ENCODE measurements at regions not wholly inside any gene's neighbourhood (a gene's known extent, or its start where the extent isn't known, plus 50 kb on each side); places are given as distances from the start of the nearest gene placed in this dataset.

DNA sequence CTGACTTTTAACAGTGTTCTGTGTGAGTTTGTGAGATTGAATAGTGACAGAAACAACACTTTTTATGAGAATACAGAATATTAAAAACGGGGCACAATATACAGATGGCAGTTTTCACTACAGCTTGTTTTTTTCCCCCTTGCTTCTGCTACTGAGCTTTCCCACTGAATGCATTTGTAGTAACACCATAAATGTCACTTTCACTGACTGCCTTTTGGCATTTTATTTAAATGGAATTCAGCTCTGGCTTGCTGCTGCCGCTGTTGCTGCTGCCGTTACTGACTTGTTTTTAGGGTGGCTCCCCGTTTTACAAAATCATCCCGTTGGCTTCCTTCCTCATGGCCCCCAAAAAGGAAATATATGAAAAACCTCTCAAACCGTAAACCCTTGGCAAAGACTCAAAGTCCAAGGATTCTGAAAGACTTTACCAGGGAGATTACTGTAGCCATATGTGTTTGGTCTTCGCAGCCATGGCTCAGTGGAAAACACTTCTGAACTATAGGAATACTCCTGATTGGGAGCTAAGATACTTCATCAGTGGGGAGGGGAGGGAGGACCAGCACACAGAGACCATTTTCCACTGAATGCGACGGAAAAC, 151.0 kb downstream of the NUF2 start:
- TF ChIP-seq, protein P1, sequence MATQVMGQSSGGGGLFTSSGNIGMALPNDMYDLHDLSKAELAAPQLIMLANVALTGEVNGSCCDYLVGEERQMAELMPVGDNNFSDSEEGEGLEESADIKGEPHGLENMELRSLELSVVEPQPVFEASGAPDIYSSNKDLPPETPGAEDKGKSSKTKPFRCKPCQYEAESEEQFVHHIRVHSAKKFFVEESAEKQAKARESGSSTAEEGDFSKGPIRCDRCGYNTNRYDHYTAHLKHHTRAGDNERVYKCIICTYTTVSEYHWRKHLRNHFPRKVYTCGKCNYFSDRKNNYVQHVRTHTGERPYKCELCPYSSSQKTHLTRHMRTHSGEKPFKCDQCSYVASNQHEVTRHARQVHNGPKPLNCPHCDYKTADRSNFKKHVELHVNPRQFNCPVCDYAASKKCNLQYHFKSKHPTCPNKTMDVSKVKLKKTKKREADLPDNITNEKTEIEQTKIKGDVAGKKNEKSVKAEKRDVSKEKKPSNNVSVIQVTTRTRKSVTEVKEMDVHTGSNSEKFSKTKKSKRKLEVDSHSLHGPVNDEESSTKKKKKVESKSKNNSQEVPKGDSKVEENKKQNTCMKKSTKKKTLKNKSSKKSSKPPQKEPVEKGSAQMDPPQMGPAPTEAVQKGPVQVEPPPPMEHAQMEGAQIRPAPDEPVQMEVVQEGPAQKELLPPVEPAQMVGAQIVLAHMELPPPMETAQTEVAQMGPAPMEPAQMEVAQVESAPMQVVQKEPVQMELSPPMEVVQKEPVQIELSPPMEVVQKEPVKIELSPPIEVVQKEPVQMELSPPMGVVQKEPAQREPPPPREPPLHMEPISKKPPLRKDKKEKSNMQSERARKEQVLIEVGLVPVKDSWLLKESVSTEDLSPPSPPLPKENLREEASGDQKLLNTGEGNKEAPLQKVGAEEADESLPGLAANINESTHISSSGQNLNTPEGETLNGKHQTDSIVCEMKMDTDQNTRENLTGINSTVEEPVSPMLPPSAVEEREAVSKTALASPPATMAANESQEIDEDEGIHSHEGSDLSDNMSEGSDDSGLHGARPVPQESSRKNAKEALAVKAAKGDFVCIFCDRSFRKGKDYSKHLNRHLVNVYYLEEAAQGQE (IDR thresholded peaks at IDR 0.05; ENCODE audit: low read depth) = no peak
- no peak for TF ChIP-seq CTCF (IDR thresholded peaks at IDR 0.05 in 2 of 3, conservative IDR thresholded peaks at IDR 0.05 in 1 of 3; ENCODE audit: borderline replicate concordance in 1 of 3, insufficient read depth in 1 of 3, low read depth in 2 of 3, low read length in 2 of 3)
- no peak for TF ChIP-seq POLR2A (IDR thresholded peaks at IDR 0.05; ENCODE audit: borderline replicate concordance, extremely low read depth, insufficient read depth, insufficient read length)
- no peak for TF ChIP-seq SIN3A (IDR thresholded peaks at IDR 0.05; ENCODE audit: low read depth)

Data from HCT116 (cell line).